NCI-H748 (cell line): ENCODE measurements at regions not wholly inside any gene's neighbourhood (a gene's known extent, or its start where the extent isn't known, plus 50 kb on each side); places are given as distances from the start of the nearest gene placed in this dataset.

Experiments used
- DNase-seq: peaks from one replicate; lab custom pipeline; 2025; ENCODE audit not compliant: unreplicated experiment; lab: John Stamatoyannopoulos, UW

DNA sequence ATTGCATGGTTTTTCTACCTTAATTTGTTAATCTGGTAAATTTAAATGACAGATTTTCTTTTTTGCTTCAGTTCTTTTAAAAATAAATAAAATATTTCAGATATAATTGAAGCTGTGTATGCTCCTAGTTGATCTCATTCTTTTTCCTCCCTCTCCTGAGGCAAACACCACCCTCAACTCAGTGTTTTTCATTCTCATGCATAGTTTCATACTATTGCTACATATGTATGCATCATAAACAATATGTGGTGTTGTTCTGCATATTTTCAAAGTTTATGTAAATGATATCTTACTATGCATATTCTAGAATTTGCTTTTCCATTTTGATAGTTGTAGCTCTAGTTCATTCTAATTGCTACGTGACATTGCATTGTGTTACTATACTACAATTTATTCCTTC is 257.2 kb upstream of the POU3F1 start:
- DNase-seq = no peak

DNA sequence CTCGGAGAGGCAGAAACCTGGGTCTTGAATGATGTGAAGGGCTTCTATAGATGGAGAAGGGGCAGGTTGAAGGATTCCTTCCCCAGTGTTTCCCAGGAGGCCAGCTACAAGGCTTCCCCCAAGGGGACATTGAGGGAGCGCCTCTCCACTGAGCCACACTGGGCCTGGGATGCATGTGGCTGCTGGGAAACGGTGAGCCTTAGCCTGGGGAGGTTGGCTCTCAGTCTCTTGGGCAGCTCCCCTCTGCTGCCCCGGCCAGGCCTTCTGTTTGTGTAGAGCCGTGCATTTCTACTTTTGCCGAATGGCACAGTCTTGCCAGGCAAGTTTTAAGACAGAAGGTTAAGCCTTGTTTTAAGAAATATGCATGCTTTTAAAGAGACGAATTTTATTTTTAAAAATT is 254.4 kb upstream of the POU3F1 start:
- no peak for DNase-seq

DNA sequence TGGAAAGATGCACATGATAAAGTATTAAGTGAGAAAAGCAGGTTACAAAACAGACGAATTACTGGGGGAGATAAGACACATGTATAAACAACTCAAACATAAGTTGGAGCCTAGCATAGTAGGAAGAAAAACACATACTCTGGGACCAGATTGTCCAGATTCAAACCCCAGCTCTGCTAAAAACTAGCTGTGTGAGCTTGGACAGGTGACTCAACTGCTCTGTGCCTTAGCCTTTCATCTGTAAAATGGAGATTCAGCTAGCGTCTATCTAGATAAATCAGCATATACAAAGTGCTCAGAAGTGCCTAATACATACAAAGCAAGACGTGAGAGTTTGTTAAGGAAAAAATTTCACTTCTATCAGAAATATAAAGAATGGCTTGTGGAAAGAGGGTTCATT is 254.0 kb upstream of the POU3F1 start:
- DNase-seq = no peak

DNA sequence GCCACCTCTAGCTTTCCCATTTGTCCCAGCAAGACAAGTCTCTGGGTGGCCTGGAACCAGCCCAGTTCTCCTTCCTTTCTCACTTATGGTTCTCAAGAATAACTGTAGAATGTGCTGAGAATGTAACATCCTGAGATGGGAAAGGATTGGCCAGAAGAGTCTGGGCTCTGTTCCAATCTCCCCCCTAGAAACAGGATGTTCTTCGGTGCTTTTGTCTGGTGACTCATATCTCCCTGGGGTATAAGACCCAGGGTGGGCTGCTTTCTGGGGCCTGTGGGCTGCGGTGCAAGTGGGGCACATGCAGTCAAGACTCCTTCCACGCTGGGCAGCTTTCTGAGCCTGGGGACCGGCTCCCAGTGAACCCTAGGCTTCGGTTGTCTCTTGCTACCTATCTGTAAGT is 251.2 kb upstream of the POU3F1 start:
- no peak for DNase-seq

DNA sequence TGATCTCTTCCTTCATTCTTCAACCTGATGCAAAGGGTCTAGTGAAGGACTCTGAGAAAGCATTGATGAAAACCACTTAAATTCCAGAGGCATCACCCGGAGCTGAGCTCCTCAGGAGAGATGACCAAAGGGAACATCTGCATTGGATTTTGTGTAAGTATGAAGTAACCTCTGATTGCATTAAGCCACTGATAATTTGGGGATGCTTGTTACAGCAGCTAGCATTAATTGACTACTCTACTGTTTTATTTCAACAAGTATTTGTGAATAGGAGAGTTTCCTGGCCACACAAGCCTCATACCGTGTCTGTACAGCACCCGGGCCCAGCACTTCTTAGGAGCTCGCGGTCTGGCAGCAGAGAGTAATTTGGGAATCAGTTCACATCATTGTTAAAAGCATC is 250.7 kb upstream of the POU3F1 start:
- no peak for DNase-seq

DNA sequence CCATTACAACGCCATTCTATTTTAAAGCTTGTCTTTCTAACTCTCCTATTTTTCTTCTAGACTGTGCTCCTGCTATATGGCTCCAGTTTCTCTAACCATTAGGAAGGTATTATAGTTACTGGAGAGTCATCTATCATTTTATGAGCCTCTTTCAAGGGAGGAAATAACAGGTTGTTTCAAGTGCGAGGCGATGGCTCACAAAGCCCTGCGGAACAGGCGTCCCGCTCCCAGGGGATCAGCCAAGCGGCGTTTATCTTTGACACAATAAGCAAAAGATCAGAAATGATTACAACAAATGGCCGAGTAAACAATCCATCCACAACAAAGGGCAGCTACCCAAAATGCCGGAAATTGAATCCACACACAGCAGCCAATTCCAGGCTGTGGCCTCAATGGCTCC is 249.5 kb upstream of the POU3F1 start:
- peak; percentile 91 for DNase-seq

DNA sequence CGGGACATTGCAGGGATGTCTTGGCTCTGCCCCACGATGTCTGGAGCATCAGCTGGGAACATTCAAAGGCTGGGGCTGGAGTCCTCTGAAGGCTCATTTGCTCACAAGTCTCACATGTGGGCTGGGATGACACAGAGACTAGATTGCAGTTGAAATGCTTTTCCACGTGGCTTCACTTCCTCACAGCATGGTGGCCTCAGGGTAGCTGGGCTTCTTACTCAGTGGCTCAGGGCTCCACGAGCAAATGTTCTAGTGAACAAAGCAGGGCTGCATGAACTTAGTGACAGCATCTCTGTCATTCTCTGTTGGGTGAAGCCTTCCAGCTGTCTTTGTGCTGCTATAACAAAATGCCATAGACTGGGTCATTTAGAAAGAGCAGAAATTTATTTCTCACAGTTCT is 247.0 kb upstream of the POU3F1 start:
- no peak for DNase-seq

DNA sequence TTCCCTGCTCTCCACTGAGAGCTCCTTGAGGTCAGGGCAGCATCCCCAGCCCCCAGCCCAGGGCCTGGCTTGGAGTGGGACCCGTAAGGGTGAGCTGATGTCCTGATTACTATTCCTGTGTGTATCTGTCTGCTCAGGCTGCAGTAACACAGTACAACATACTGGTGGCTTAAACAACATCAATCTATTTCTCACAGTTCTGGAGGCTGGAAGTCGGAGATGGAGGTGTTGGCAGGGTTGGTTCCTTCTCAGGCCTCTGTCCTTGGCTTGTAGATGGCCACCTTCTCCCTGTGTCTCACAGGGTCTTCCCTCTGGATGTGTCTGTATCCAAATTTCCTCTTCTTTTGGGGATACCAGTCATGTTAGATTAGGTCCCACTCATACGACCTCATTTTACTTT is 246.4 kb upstream of the POU3F1 start:
- DNase-seq = no peak

DNA sequence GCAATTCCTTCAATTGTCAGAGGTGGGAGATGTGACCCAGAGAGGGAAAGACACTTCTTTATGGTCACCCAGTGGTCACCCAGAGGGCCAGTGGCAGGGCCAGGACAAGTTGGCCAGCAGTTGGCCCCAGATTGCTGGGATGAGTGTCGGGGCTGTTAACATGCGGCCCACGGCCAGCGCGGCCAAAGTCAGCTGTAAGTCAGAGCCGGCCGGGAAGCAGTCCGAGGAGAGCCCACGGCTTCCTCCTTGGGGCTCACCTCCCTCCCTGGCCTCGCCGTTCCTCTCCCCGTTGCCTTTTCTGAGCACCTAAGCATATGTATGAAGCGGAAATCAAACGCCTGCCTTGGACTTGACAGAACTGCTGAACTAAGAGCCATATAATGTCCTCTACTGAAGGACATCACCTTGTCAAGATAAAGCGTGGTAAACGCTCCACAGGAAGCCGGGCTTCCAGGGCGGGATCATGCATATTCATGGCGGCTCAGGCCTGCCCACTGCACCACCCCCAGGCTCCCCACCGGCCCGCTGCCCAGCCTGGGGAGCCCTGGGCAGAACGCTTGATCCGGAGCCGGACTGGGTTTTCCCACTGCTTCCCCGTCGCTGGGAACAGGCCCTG is 245.4 kb upstream of the POU3F1 start:
- DNase-seq = no peak

DNA sequence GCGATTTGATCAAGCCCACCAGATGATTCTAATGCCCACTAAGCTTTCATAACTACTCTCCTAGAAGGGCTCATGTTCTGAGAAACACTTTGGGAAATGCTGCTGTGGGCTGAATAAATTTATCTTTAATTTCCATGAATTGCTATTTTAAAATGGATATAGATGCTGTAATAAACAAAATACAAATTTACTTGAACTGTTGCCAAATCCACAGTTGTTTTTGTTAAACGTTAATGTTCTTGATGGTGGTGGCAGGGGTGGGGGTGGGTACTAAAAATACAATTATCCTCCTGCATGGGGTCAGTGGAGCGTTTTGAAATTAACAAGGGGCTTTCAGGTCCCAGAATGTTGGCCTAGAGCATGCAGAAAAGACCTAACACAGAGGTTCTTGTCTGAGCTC is 244.7 kb upstream of the POU3F1 start:
- no peak for DNase-seq

DNA sequence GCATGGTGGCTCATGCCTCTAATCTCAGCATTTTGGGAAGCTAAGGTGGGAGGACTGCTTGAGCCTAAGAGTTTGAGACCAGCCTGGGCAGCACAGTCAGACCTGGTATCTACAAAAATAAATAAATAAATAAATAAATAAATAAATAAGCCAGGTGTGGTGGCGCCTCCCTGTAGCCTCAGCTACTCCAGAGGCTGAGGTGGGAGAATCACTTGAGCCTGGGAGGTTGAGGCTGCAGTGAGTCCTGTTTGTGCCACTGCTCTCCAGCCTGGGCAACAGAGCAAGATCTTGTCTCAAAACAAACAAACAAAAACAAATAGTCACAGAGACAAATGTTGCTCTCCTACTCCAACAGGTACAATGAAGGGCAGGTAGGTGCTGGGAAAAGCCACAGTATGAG is 242.4 kb upstream of the POU3F1 start:
- no peak for DNase-seq

DNA sequence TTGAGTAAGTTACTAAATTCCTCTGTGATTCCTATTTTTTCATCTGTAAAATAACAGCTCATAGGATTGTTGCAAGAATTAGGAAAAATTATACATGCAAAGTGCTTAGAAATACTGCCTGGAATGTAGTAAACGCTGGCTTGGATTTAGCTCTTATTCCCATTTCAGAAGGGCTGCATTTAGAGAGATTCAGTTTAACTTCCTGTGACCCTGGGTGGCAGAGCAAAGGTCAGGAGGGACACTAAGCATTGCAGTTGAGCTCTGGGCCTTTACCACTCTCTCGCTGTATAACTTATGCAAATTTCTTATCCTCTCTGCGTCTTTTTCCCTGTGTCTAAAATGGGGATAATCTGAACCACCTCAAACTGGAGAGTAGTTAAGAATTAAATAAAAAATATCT is 241.0 kb upstream of the POU3F1 start:
- no peak for DNase-seq

DNA sequence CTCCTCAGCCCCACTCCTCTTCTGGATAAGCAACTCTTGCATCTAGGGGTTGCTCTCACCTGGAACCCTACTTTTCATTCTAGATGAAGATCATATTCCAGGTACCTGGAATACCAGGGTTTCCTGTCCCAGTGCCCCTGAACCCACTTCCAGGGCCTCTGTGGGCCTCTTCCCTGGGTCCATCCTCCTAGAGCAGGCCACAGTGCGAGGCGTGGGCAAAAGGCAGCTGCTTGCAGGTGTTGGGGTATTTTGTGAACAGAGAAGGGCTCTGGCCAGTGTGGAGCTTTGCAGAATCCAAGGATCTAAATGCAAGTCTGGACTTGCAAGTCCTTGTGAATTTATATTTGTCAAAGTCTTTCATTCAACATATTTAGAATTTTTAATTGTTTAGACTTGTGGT is 240.4 kb upstream of the POU3F1 start:
- no peak for DNase-seq

DNA sequence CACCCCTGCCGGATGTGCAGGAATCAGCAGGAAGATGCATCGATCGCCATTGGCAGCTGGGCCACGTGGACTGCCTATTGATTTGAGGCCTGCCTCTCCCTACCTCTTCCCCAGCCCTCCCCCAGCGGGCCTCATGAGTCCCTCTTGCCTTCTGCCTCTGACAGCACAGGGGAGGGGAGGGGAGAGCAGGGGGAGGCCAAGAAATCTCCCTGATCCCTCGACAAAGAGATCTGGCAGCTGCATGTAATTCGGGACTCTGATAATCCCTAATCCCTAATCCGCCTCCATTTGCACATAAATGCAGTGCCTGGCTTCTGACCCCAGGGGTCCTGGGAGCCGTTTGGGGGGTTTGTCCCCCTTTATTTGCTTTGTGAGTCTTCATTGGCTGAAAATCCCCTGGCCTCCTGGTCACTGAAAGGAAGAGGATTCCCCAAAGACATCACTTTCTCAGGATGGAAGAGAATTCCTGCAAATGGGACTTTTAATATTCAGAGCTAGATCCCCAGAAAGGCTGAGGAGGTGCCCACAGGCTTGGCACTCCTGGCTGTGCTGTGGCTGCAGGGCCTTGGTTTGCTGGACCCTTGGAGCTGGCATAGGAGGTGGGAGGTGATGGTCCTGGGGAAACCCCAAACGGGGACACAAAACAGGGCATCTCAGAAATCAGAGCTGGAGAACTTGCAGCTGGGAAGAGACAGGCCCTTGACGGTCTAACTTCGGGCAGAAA is 239.4 kb upstream of the POU3F1 start:
- DNase-seq = no peak

DNA sequence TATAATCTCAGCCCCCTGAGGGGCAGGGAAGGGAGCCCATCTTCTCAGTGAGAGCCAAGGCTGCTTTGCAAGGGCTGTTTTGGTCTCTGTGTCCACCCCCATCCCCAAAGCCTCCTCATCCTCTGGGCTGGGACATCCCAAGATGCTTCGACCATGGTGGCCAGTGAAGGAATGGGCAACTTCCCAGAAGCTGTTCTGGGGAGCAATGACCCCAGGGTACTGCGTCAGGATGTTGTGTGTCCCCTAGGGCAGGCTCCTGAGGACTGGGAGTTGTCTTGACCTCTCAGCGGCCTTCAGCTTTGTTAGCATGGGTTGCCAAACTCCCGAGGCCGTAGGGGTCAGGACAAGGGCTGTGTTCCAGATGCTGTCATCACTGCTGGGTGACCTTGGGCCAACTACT is 238.4 kb upstream of the POU3F1 start:
- DNase-seq = no peak

DNA sequence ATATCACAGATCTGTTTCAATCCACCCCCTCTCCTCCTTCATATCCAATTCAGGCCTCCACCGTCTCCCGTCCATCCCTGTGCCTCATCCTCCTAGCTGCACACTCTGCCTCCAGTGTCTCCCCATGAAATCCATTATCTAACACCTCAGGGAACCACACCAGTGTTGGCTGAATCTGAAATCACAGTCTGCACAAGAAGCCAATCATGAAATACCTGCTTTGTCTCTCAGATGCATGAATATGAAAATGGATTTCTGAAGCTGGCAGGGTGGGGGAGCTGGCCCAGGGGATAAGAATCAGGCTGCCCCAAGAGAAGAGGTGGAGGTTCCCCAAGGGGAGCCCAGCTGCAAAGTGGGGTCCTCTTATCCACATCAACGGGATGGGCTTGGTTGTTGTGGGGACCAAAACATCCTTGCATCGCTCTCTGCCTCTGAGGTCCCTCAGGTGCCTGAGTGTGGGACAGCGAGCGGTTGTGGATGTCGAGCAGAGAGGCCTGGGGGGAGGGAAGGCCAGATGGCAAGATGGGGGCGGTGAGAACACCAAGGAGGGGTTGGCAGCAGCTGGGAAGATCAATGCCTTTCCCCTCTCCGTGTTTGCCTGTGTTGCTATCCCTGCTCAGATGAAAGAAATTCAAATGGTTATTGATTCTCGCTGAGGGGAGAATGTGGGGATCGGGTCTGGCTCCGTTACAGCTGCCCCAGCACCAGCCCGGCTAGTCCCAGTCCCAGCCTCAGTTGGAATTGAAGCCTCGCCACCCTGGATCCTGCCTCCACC is 237.3 kb upstream of the POU3F1 start:
- DNase-seq = no peak

DNA sequence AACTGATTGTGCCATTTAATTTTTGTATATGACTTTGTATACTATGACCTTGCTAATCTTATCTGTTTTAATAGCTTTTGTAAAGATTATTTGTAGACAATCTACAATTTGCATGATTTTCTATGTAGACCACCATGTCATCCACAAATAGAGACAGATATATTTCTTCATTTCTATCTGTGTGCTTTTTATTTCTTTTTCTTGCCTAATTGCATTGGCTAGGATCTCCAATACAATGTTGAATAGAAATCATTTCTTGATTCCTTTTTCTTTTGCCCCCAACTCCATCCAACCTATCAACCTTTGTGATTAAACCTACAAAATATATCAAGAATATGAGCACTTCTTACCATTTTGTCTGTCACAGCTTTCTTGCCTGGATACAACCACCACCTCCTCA is 232.6 kb upstream of the POU3F1 start:
- DNase-seq = no peak

DNA sequence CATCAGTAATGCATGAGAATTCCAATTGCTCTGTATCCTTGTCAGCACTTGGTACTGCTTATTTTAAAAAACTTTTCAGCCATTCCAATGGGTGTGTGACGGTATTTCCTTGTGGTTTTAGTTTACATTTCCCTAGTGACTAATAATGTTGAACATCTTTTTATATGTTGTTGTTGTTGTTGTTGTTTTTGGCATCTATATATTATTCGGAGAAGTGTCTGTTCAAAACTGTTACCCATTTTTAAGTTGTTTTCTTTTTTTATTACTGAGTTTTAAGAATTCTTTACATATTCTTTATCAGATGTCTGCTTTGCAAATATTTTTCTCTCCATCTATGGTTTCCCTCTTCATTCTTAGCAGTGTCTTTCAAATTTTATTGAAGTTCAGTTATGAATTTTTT is 231.1 kb upstream of the POU3F1 start:
- no peak for DNase-seq

DNA sequence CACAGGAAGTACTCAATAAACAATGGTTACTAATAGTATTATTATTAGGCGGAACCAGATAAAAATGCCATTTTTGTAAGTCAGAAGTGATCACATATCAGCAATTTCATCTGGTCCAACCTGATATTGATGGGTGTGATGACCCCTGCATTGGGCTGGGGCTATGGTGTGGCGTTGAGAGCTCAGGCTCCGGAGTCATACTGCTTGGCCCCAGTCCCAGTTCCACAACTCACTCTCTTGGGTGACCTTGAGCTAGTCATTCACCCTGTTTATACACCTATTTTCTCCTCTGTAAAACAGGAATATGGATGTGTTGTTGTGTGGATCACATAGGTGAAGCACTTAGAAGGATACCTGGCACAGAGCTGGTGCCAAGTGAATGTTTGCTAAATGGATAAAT is 229.4 kb upstream of the POU3F1 start:
- DNase-seq = no peak

DNA sequence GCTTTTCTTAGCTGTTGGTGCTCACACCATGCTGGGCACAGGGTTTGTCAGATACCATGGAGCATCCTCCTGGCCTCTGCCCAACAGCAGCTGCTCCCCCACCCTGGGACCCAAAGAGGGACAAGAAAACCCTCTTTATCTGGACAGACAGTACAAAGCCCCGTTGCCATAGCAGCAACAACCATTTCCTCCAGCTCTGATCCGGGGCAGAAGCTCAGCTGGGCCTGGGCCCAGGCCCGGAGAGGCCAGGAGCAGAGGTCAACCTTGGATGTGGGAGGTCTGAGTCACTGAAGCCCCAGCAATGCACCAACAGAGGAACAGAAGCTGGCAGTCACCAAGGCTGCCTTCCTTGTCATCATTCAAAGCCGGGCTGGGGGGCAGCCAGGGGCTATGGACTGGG is 228.4 kb upstream of the POU3F1 start:
- no peak for DNase-seq

DNA sequence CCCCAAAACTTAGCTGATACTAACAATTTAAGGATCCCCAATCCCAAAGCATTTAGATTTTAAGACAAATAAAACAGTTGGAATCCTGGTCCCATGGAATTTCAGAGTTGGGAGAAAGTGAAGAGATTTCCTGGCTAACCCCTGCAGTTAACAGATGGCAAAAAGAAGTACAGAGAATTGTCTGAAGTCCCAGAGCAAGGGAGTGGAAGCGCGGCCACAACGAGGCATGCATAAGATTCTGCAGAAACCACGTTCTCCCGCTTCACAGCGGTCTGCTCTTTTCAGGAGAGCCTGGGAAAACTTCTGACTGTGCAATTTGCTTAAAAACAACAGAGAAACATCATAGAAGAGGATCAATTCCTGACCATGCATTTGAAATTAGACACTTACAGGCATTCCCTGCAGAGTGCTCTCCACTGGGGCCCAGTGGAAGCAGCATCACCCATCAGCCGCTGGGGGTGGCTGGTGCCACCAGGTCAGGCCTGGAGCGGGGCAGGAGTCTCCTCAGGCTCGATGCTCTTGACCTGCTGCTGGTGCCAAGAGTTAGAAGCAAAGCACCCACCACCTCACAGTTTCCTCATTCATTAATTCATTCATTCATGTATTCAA is 226.7 kb upstream of the POU3F1 start:
- no peak for DNase-seq

DNA sequence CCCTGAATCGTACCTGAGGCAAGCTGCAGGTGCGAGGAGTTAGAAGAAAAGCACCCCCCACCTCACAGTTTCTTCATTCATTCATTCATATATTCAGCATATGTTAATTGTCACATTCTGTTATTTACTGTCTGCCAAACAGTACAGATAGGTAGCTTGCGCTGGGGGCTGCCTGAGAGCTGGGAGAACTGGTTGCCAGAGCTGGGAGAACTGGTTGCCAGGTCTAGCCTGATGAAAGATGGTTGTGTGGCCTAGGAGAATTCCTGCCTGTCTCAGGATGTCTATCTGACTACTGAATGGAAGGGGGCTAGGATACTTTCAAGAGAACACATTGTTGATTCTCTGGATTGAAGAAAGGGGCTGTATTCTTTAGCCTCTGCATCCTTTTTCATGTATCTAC is 225.9 kb upstream of the POU3F1 start:
- no peak for DNase-seq
